ENCODE measurements at regions not wholly inside any gene's neighbourhood (a gene's known extent, or its start where the extent isn't known, plus 50 kb on each side); places are given as distances from the start of the nearest gene placed in this dataset.

- TF ChIP-seq CTCF (IDR thresholded peaks at IDR 0.05) (no peak), POLR2A (IDR thresholded peaks at IDR 0.05) (no peak)
These were observed 828.6 kb upstream of the GHITM start for GRCh38 chr10:83310688-83311087.

Measured in heart left ventricle (tissue), 13 donors.